ENCODE measurements at regions not wholly inside any gene's neighbourhood (a gene's known extent, or its start where the extent isn't known, plus 50 kb on each side); places are given as distances from the start of the nearest gene placed in this dataset.

GRCh38 chr18:69217196-69218000 is 183.3 kb upstream of the DOK6 start:
- DNase-seq = peak; percentile 43 to 80 (median 62)

- DNase-seq = no peak
Observed at GRCh38 chr18:69220529-69220928, 180.2 kb upstream of the DOK6 start.

GRCh38 chr18:69222089-69222488 is 178.6 kb upstream of the DOK6 start:
- no peak for DNase-seq

DNA sequence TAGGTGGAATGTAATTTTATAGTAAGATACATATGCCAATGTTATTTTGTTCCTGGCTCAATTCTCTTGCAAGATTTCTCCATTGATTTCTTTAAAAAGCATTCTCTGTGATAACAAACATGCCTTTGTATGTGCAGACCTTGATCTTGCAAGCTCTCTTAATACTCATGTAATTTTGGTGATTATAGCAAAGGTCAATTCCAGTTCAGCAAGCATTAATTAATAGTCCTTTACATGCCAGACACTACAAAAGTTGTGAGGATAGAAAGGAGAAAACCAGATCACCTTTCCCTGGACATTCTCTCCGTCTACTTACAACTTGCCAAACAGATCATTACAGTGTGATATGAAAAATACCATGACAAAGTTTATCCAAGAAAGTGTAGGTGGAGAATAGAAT is 173.7 kb upstream of the DOK6 start:
- no peak for DNase-seq

DNA sequence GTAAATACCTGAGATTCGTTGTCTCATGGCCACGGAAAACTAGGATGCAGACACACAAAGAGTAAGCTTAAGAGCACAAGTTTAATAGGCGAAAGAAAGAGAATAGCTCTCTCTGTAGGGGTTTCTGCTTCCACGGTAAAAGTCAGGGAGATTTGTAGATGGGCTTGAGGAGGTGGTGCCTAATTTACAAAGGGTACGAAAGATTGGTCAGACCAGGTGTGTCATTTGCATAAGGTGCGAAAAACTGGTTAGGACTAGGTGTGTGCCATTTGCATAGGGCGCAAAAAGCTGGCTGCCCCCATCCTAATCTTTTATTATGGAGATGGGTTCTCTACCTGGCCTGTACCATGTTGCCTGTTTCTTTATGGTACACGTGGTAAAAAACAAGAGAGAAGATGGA is 170.5 kb upstream of the DOK6 start:
- no peak for DNase-seq

GRCh38 chr18:69233465-69234054 is 167.1 kb upstream of the DOK6 start:
- DNase-seq = no peak

DNA sequence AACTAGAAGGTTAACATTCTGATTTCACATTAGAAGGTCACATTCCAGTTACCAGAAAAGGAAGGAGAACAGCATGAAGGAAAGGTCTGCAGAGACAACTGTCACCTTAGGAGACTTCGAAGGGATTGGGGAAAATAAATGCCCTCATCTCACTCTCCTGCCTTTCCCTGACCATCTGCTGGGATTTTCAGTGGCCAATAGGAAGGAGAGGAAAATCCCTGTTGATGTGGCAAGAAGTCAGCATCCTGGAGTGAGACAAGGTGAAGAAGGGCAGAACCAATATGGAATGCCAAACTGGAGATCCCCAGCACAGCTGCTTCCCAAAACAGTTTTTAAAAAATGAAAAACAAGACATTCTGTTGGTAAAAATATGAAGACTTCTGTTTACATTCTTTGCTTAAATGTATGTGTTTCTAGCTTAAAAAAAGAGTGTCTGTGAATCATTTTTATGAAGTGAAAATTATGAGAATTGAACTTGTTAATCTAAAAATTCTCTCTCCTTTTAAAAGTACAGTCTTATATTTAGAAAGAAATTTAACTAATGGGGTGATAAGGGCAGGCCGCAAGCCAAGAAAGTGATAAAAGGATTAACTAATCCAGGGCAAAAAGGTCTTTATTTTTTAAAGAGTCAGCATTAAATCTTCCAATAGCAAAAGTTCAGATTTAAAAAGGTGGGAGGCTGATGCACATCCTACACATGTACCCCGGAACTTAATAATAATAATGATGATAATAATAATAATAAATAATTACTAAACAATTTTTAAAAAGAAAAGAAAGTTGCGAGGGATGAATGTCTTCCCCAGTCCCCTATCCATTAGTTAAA is 160.6 kb upstream of the DOK6 start:
- DNase-seq = no peak

DNA sequence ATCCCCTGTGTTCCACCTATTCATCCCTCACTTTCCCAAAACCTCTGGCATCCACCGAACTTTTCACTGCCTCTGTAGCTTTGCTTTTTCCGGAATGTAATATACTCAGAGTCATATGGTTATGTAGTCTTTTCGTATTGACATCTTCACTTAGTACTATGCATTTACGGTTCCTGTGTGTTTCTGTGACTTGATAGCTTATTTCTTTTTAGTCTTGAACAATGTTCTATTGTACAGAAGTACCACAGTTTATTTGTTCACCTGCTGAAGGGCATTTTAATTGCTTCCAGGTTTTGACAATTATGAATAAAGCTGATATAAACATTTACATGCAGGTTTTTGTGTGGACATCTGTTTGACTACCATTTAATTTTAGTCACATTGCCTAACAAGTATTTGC is 154.7 kb upstream of the DOK6 start:
- peak in 2 of 3 experiments; percentile 68 to 97 for DNase-seq

DNA sequence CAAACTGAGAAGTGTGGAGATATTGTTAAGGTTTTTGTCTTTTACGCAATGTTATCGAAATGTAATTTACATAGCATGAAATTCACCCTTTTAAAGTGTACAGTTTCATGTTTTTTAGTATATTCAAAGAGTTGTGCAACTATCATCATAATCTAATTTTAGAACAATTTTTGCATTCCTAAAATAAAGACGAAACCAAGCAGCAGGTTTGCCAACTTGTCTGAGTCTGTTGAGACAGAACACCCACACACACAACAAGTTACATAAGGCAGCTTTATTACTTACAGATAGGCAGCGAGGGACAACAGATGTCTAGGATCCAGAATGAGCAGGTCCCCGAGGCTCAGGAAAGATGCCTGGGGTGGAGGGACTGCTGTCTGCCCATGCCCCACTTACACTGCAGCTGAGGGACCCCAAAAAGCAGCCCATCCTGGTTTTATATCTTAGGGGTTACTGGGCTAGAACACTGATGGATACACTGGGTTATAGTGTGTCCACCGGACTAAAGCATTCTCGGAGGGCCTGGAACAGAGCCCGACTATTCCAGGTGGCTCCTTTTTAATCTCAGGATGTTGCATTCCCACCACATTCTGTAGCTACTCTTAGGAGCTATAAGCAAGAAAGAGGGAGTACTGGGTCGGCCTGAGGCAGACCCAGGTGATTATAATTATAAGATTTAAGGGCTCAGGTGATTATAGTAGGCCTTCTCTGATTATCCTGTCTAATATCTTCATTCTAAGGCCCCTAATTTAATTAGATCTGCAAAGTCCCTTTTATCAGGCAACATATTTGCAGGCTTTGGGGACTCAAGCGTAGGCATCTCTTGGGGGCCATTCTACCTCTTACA is 150.2 kb upstream of the DOK6 start:
- no peak for DNase-seq

GRCh38 chr18:69257861-69258458 is 142.7 kb upstream of the DOK6 start:
- no peak for DNase-seq

GRCh38 chr18:69259282-69259681 is 141.4 kb upstream of the DOK6 start:
- DNase-seq = no peak

DNA sequence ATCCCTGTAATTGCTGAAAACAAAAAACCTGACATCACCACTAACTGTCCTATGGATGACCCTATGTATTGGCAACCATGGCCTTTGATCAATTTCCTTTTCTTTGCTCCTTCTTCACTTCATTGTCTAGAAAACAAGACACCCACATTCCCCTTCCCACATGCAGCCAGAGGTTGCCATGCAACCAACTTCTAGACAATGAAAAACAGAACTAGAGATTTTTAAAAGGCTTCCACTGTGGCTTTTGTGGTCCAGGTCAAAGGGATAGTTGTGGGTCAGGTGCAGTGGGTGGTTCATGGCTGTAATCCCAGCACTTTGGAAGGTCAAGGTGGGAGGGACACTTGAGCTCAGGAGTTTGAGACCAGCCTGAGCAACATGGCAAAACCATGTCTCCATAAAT is 139.3 kb upstream of the DOK6 start:
- DNase-seq = no peak

GRCh38 chr18:69265656-69266055 is 135.0 kb upstream of the DOK6 start:
- DNase-seq = no peak

DNA sequence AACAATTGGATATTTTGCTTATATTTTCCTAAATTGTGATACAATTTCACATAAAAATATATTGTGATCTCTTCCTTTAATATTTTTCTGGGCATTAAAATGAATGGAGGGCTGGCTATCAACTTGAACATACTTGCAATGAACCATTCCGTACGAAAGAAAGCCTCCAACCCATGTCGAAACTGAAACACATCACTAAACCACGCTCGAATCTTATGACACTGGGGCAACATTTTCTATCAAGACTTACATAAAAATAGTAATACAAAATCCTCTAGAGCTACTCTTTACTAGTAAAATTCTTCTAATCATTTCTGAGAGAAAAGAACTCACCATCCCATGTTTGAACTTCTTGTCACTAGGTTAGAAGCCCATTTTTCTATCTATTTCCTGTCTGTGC is 132.8 kb upstream of the DOK6 start:
- no peak for DNase-seq

- DNase-seq = no peak
Observed at GRCh38 chr18:69282371-69282770, 118.3 kb upstream of the DOK6 start.

DNA sequence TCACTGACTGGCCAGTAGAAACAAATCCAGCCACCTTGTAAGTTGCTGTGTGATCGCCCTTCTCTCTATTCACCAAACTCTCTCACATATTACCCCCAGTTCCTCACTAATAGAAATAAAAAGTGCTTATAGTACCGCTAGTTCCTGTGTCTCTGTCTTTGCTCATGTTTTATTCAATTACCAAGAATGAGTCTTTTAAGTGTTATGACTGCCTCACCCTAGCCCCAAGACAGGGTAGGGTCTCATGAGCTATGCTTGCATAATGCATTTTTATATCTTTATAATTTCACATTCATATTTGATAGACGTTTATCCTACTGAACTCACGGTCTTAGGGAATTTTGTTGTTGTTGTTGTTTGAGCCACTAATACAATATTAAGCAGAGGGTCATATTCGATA is 109.6 kb upstream of the DOK6 start:
- no peak for DNase-seq

GRCh38 chr18:69291755-69292154 is 108.9 kb upstream of the DOK6 start:
- DNase-seq = no peak

DNA sequence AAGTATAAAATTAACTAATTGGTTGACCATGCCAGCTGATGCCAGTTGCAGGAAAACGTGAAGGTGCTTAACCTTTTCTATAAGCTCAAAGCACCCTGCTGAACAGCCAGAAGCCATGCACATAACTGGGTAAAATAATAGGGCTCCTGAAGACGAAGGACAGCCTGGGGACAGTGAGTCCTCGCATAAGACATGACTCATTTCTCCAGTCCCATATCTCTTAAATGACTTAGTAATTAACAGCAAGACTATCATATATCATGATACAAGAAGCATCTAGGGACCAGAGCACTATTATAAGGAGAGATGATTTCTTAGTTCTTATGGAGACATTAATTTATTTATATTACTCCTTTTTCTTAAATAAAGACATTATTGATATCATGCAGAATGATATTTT is 100.5 kb upstream of the DOK6 start:
- DNase-seq = no peak

DNA sequence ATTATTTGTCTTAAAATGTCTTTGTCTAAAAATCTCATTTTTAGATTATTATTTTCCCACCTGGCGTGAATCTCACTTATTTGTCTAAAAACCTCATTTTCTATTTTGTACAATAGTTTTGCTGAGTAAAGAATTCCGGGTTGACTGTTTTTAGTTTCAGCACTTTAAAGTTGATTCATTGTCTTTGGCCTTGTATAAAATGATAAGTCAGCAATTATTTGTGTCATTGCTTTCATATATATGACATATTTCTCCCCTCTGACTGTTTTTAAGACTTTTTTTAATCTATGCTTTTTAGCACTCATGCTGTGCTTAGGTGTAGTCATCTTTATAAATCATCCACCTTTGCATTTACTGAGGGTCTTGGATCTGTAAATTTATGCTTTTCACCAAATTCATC is 92.1 kb upstream of the DOK6 start:
- no peak for DNase-seq

GRCh38 chr18:69326094-69326493 is 74.6 kb upstream of the DOK6 start:
- peak in 2 of 3 experiments; percentile 51 to 89 for DNase-seq

- no peak for DNase-seq
Observed at GRCh38 chr18:69328086-69328485, 72.6 kb upstream of the DOK6 start.

DNA sequence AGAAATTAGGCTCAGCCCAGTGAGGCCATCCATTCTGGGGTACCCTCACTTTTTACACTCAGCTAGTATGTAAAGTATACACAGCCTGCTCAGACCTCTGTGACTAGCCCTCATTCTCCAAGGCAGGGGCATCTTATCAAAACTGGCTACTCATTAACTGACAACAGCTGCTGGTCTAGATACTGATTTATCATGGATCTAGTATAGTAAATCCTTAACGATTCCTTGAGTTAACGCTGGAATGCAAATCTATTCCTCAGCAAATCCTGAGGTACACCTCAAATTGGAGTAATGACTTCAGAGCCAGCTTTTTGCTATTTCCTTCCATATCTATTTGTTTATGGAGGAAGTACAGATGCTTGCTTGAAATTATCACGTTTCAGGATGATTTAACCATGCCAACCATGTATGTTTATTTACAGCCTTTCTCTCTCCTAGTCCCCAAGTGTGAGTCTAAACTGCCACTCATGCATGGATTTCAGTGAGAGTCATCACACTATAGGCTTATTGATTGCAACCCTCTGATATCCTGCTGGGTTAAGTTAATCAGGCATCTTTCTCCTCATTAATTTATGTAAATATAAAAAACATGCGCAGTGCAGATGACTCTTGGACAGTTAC is 70.2 kb upstream of the DOK6 start:
- DNase-seq = peak in 2 of 3 experiments; percentile 28 to 76
